GM19351 (cell line): ENCODE measurements at regions not wholly inside any gene's neighbourhood (a gene's known extent, or its start where the extent isn't known, plus 50 kb on each side); places are given as distances from the start of the nearest gene placed in this dataset.
"Not testable (repeated sequence)": the region's sequence is repeated elsewhere in the genome, so short reads cannot be mapped to it uniquely, and the experiment has no call there.

Experiments
- ATAC-seq: cut with Tn5 transposase; IDR thresholded peaks from one replicate; pipeline ENCODE4 v1.9.1; 2021; ENCODE audit warnings: mild to moderate bottlenecking, moderate library complexity; ENCODE audit not compliant: unreplicated experiment

- ATAC-seq: no peak
Measured at GRCh38 chr6:150733726-150734125, 131.8 kb upstream of the MTHFD1L start.

GRCh38 chr6:150734235-150734634 is 131.3 kb upstream of the MTHFD1L start:
- ATAC-seq: no peak

- ATAC-seq: no peak
Measured at GRCh38 chr6:150735341-150735851, 130.1 kb upstream of the MTHFD1L start.

- ATAC-seq: no peak
Measured at GRCh38 chr6:150738092-150738629, 127.3 kb upstream of the MTHFD1L start.

GRCh38 chr6:150739711-150740349 is 125.7 kb upstream of the MTHFD1L start:
- no peak for ATAC-seq

GRCh38 chr6:150740453-150740852 is 125.0 kb upstream of the MTHFD1L start:
- ATAC-seq: no peak

GRCh38 chr6:150741633-150742200 is 123.8 kb upstream of the MTHFD1L start:
- ATAC-seq: peak; percentile 53

- ATAC-seq: no peak
Measured at GRCh38 chr6:150744522-150745260, 120.8 kb upstream of the MTHFD1L start.

GRCh38 chr6:150745896-150746295 is 119.6 kb upstream of the MTHFD1L start:
- no peak for ATAC-seq

- ATAC-seq: no peak
Measured at GRCh38 chr6:150747155-150747554, 118.3 kb upstream of the MTHFD1L start.

GRCh38 chr6:150749091-150749670 is 116.3 kb upstream of the MTHFD1L start:
- no peak for ATAC-seq

- no peak for ATAC-seq
Measured at GRCh38 chr6:150751296-150751695, 114.2 kb upstream of the MTHFD1L start.

GRCh38 chr6:150752409-150752808 is 113.1 kb upstream of the MTHFD1L start:
- ATAC-seq: no peak

GRCh38 chr6:150753371-150754064 is 112.0 kb upstream of the MTHFD1L start:
- ATAC-seq: no peak

- no peak for ATAC-seq
Measured at GRCh38 chr6:150755042-150755441, 110.5 kb upstream of the MTHFD1L start.

GRCh38 chr6:150755524-150755923 is 110.0 kb upstream of the MTHFD1L start:
- ATAC-seq: no peak

GRCh38 chr6:150756173-150756572 is 109.3 kb upstream of the MTHFD1L start:
- no peak for ATAC-seq

- ATAC-seq: not testable (repeated sequence)
Measured at GRCh38 chr6:150757807-150758206, 107.7 kb upstream of the MTHFD1L start.

- ATAC-seq: no peak
Measured at GRCh38 chr6:150759483-150759882, 106.0 kb upstream of the MTHFD1L start.

- ATAC-seq: no peak
Measured at GRCh38 chr6:150761771-150762170, 103.7 kb upstream of the MTHFD1L start.
